Mucosa of descending colon (tissue), 3 donors: ENCODE measurements at regions not wholly inside any gene's neighbourhood (a gene's known extent, or its start where the extent isn't known, plus 50 kb on each side); places are given as distances from the start of the nearest gene placed in this dataset.

Experiments
- ATAC-seq: fragments of 200-7000 bp; cut with Tn5 transposase; one replicate; pipeline ENCODE4 v1.9.1; 2020; ENCODE audit warnings: mild to moderate bottlenecking, moderate library complexity
- DNase-seq, 3 donors: peaks; one replicate each; pipeline ENCODE4 v3.0.0-alpha.2; 2020
- H3K36me3 ChIP-seq: fragments of 200-600 bp; one replicate; pipeline ENCODE4 v1.8.0; 2021; ENCODE audit warnings: low read depth, mild to moderate bottlenecking
- H3K4me1 ChIP-seq: fragments of 200-600 bp; one replicate; pipeline ENCODE4 v1.8.0; 2021; ENCODE audit warnings: low read depth, mild to moderate bottlenecking
- H3K4me3 ChIP-seq: fragments of 200-600 bp; one replicate; pipeline ENCODE4 v1.8.0; 2021; ENCODE audit warnings: mild to moderate bottlenecking
- H3K9me3 ChIP-seq: fragments of 200-600 bp; one replicate; pipeline ENCODE4 v1.8.0; 2021; ENCODE audit warnings: mild to moderate bottlenecking
- intact Hi-C, 2 donors: fragments of 100-400 bp; cut with DNase I in 1 of 2; cut with micrococcal nuclease in 1 of 2; formaldehyde crosslinking; loops; one replicate each; pipeline versions ENCODE4 v1.11.0 to v1.11.1; 2022; cut with DNase I, micrococcal nuclease
- TF ChIP-seq, protein P1 (sequence below): fragments of 200-600 bp; IDR thresholded peaks from one replicate; pipeline ENCODE4 v1.8.0; 2022; ENCODE audit warnings: antibody characterized with exemption, mild to moderate bottlenecking
- donor health status: DM: no; HTN: no; CAD: no; lungs with moderate emphysema.
- donor health status: DM: no; HTN: no; CAD: no.
- donor health status: DM: no; HTN: yes; CAD: no.

DNA sequence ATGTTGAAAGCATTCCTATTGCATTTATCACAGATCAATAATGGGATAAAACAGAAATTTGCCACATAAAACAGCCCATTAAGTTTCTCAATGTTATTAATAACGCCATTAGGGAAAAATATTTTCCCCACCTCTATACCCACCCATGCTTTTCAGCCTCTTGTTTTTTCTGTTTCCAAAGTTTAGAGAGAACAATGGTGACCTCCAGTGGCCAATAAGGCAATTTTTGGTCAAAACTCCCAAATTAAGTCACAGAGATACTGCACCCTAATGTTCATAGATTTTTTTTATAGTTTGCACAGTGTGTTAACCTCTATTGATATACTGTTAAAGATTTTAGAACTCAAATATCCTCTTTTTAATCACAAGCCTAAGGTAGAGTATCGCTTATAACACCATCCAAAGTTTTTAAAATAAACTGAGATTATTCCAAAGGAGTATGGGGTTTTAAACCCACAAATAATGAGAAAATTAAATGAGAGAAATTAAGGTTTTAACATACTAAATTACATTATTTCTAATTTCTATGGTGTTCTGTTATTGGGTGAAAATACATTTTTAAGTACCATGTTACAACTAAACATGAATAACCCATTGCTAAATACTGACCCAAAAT is 184.7 kb upstream of the DCN start:
- H3K9me3 ChIP-seq, result no peaks in the 10 kb centered on the region
- TF ChIP-seq, protein P1, sequence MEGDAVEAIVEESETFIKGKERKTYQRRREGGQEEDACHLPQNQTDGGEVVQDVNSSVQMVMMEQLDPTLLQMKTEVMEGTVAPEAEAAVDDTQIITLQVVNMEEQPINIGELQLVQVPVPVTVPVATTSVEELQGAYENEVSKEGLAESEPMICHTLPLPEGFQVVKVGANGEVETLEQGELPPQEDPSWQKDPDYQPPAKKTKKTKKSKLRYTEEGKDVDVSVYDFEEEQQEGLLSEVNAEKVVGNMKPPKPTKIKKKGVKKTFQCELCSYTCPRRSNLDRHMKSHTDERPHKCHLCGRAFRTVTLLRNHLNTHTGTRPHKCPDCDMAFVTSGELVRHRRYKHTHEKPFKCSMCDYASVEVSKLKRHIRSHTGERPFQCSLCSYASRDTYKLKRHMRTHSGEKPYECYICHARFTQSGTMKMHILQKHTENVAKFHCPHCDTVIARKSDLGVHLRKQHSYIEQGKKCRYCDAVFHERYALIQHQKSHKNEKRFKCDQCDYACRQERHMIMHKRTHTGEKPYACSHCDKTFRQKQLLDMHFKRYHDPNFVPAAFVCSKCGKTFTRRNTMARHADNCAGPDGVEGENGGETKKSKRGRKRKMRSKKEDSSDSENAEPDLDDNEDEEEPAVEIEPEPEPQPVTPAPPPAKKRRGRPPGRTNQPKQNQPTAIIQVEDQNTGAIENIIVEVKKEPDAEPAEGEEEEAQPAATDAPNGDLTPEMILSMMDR, result no peak
- H3K4me3 ChIP-seq, result no peak overlapping the region
- no peaks in the 10 kb centered on the region for H3K4me1 ChIP-seq
- intact Hi-C loops, result no loop called here
- no peak for ATAC-seq
- H3K36me3 ChIP-seq, result no peaks in the 10 kb centered on the region
- DNase-seq, result no peak

DNA sequence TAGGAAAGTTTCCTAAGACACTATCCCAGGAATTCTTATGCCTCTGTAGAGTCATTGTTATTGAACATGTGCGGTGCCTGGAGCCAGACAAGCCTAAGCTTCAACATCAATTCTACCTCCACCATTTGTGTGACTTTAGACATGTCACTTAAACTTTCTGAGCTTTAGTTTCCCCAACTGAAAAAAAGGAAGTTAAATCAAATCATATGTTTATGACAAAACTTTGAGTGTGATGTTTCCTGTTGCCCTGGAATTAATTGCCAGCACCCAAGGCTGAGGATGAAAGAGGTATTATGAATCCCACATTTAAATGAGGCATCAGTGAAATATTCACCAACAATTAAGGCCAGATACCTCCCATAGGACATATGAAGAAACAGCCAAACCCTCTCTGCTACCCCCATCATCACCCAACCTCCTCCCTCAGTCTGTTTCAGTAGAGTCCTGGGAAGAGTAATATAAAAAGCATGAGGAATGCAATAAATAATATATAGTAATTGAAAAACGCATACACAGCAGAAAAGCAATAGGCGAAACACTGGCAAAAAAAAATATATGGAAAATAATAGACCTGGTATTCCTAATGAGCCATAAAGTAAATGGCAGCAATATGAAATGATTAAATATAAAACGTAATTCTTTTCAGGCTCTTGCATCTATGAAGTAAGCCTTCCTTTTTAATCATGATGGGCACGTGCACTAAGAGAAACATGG is 182.0 kb upstream of the DCN start:
- intact Hi-C loops, result no loop called here
- no peak for DNase-seq
- no peaks in the 10 kb centered on the region for H3K36me3 ChIP-seq
- no peak overlapping the region for H3K4me3 ChIP-seq
- no peak for ATAC-seq
- TF ChIP-seq, protein P1, result no peak
- H3K4me1 ChIP-seq, result no peaks in the 10 kb centered on the region
- no peaks in the 10 kb centered on the region for H3K9me3 ChIP-seq

DNA sequence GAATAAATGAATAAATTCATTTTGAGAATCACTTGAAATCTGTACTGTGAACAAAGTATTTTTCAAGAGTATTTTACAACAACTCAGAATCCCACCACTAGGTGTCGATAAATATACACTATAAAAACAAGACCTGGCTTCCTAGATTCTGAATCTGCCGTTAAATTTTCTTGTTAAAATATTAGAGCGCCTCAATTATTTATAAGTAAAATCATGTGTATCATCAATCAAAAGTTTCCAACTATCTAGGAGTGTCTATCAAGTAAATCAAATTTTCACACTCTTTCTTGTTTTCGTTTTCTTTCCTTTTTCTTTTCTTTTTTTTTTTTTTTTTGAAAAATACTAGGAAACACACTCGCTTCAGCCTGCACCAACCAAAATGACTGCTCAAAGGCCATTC is 179.2 kb upstream of the DCN start:
- peaks cover 10% of the 10 kb centered on the region for H3K4me1 ChIP-seq
- DNase-seq, result no peak
- intact Hi-C loops, result no loop called here
- no peaks in the 10 kb centered on the region for H3K9me3 ChIP-seq
- TF ChIP-seq, protein P1, result no peak
- no peak overlapping the region for H3K4me3 ChIP-seq
- ATAC-seq, result peak; percentile 47
- no peaks in the 10 kb centered on the region for H3K36me3 ChIP-seq

DNA sequence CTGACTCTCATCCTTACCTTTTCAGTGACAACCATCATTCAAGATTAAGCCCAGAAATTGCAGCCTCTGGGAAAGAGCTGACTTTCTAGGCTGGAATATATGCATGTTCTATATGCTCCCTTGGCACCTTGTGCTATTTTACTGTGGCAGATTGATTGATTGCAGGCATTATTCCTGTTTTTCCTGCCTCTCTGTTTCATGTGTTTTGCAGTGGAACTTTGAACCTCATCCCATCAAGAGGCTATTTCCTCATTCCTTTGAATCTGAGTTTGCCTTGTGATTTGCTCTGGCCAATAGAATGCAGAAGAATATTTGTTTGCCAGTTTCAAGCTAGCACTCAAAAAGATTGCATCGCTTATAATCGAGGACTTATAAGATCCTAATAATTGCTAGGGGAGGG is 174.8 kb upstream of the DCN start:
- TF ChIP-seq, protein P1, result no peak
- H3K4me3 ChIP-seq, result no peak overlapping the region
- peaks cover 13% of the 10 kb centered on the region for H3K4me1 ChIP-seq
- DNase-seq, result peak in 1 of 3 donors; percentile 67
- intact Hi-C loops, result loop anchor here (10.0 kb wide), 1 partner anchor 383 kb away; no protein-coding TSS in a partner anchor
- H3K36me3 ChIP-seq, result no peaks in the 10 kb centered on the region
- ATAC-seq, result peak; percentile 86
- no peaks in the 10 kb centered on the region for H3K9me3 ChIP-seq

DNA sequence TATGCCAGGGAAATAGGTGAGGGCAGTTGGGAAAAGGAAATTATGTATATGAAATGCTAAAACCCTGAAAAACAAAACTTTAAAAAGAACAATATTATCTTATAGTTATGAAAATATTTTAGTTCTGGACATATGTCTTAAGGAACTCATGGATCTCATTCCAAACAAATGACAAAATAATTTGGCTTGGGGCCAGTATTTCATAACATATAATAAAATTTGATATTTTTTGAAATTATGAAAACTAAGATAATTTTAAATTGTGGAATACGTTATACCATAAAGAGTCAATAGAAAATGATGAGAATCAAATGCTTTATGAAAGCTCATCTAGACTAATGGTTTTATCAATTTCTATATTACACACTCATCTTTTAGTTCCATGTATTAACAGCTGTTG is 173.8 kb upstream of the DCN start:
- no peaks in the 10 kb centered on the region for H3K36me3 ChIP-seq
- H3K4me3 ChIP-seq, result no peak overlapping the region
- H3K9me3 ChIP-seq, result no peaks in the 10 kb centered on the region
- ATAC-seq (no peak), DNase-seq (no peak)
- TF ChIP-seq, protein P1, result no peak
- H3K4me1 ChIP-seq, result peaks cover 13% of the 10 kb centered on the region
- intact Hi-C loops, result loop anchor here (10.0 kb wide), 1 partner anchor 382 kb away; no protein-coding TSS in a partner anchor
